GM18868 (cell line): ENCODE measurements at regions not wholly inside any gene's neighbourhood (a gene's known extent, or its start where the extent isn't known, plus 50 kb on each side); places are given as distances from the start of the nearest gene placed in this dataset.

ENCODE experiments used
- ATAC-seq: cut with Tn5 transposase; IDR thresholded peaks from one replicate; pipeline ENCODE4 v1.9.1; 2021; ENCODE audit warnings: mild to moderate bottlenecking, moderate library complexity; ENCODE audit not compliant: unreplicated experiment

GRCh38 chr10:116792817-116793216 is 50.5 kb upstream of the HSPA12A start:
- ATAC-seq: no peak

GRCh38 chr10:116796469-116796868 is 52.8 kb upstream of the ENO4 start:
- ATAC-seq: peak; percentile 7

GRCh38 chr10:116796910-116797513 is 52.3 kb upstream of the ENO4 start:
- peak; percentile 94 for ATAC-seq

GRCh38 chr10:116798859-116799258 is 50.4 kb upstream of the ENO4 start:
- no peak for ATAC-seq
